ENCODE measurements at regions not wholly inside any gene's neighbourhood (a gene's known extent, or its start where the extent isn't known, plus 50 kb on each side); places are given as distances from the start of the nearest gene placed in this dataset.
"Not testable (repeated sequence)": the region's sequence is repeated elsewhere in the genome, so short reads cannot be mapped to it uniquely, and the experiment has no call there.

DNA sequence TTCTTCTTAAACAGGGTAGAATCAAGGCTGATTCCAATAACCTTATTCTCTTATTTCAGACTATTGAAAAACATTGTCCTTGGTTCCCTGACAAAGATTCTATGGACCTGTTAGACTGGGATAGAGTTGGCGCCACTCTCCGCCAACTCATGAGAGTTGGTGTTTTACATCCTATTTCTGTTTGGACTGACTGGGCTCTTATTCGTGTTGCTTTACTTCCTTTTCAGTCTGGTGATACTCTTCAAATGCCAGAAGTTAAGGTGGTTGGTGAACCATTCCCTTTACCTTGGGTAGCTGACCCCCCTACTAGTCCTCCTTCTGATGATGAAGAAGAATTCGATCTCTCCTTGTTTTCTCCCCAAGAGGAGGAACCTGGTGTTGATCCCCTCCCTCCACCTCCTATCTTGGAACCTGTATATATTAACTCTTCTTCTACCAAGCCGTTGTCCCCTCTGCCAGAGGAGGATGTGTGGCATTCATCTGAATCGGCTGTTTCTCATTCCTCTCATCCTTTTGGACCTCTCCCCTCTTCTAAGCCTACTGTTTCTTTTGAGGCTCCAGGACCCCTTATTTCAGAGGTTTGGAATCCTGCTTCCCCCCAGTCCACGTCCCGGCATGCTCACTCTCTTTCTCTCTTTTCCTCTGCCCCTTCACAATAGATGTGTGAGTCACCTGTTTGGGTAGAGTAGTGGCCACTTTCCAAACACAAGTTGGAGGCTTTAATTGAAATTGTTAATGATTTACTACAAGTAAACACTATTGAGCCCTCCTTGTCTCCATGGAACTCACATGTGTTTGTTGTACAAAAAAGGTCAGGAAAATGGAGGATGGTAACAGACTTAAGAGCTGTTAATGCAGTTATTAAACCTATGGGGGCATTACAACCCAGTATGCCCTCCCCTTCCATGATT is 585.7 kb downstream of the NSUN3 start:
- H3K36me3 ChIP-seq (ENCODE audit: control insufficient read depth in 1 of 2, insufficient read depth in 2 of 2, low read length in 2 of 2); H3K4me1 ChIP-seq (ENCODE audit: control insufficient read depth in 1 of 2, insufficient read depth in 2 of 2, low read length in 2 of 2); H3K27ac ChIP-seq (ENCODE audit: low read length); H3K9me3 ChIP-seq (ENCODE audit: control insufficient read depth in 1 of 2, low read length in 2 of 2); H3K4me3 ChIP-seq (ENCODE audit: low read depth in 1 of 2, low read length in 2 of 2); H3K27me3 ChIP-seq (ENCODE audit: low read depth, low read length): not testable (repeated sequence)

- no peaks in the 10 kb centered on the region for H3K27me3 ChIP-seq (ENCODE audit: low read depth, low read length)
- H3K9me3 ChIP-seq (ENCODE audit: control insufficient read depth in 1 of 2, low read length in 2 of 2) = peaks cover 0 to 2% of the 10 kb centered on the region in 2 donors
- no peak overlapping the region for H3K4me3 ChIP-seq (ENCODE audit: low read depth in 1 of 2, low read length in 2 of 2)
- H3K27ac ChIP-seq (ENCODE audit: low read length) = no peak overlapping the region
- H3K4me1 ChIP-seq (ENCODE audit: control insufficient read depth in 1 of 2, insufficient read depth in 2 of 2, low read length in 2 of 2) = no peaks in the 10 kb centered on the region
- H3K36me3 ChIP-seq (ENCODE audit: control insufficient read depth in 1 of 2, insufficient read depth in 2 of 2, low read length in 2 of 2) = no peaks in the 10 kb centered on the region
Observed at GRCh38 chr3:94654096-94654495, 591.2 kb downstream of the NSUN3 start.

DNA sequence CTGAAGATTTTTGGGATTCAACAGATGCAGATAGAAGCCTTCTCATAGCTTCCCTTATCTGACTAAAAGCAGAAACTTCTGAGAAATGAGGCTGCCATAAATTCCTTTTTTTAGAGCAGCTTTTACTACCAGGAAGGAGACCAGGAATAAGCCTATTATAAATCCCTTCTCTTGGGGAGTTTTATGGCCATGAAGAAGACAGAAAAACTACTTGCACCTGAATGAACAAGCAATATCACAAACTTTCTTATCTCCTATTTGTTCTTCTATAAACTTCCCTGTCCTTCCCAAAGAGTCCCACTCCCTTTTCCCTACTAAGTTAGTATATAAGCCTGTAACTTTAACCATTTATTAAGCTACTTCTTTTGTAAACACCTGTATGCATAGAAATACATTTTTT is 603.1 kb downstream of the NSUN3 start:
- Histone ChIP-seq H3K36me3 (ENCODE audit: control insufficient read depth in 1 of 2, insufficient read depth in 2 of 2, low read length in 2 of 2) (no peaks in the 10 kb centered on the region), H3K4me1 (ENCODE audit: control insufficient read depth in 1 of 2, insufficient read depth in 2 of 2, low read length in 2 of 2) (no peaks in the 10 kb centered on the region), H3K27me3 (ENCODE audit: low read depth, low read length) (no peaks in the 10 kb centered on the region), H3K9me3 (ENCODE audit: control insufficient read depth in 1 of 2, low read length in 2 of 2) (no peaks in the 10 kb centered on the region), H3K27ac (ENCODE audit: low read length) (no peak overlapping the region), H3K4me3 (ENCODE audit: low read depth in 1 of 2, low read length in 2 of 2) (no peak overlapping the region)

- H3K4me1 ChIP-seq (ENCODE audit: control insufficient read depth in 1 of 2, insufficient read depth in 2 of 2, low read length in 2 of 2) = no peaks in the 10 kb centered on the region
- no peaks in the 10 kb centered on the region for H3K36me3 ChIP-seq (ENCODE audit: control insufficient read depth in 1 of 2, insufficient read depth in 2 of 2, low read length in 2 of 2)
- H3K9me3 ChIP-seq (ENCODE audit: control insufficient read depth in 1 of 2, low read length in 2 of 2) = no peaks in the 10 kb centered on the region
- no peak overlapping the region for H3K27ac ChIP-seq (ENCODE audit: low read length)
- H3K27me3 ChIP-seq (ENCODE audit: low read depth, low read length) = no peaks in the 10 kb centered on the region
- no peak overlapping the region for H3K4me3 ChIP-seq (ENCODE audit: low read depth in 1 of 2, low read length in 2 of 2)
Observed at GRCh38 chr3:94671078-94671477, 608.2 kb downstream of the NSUN3 start.

DNA sequence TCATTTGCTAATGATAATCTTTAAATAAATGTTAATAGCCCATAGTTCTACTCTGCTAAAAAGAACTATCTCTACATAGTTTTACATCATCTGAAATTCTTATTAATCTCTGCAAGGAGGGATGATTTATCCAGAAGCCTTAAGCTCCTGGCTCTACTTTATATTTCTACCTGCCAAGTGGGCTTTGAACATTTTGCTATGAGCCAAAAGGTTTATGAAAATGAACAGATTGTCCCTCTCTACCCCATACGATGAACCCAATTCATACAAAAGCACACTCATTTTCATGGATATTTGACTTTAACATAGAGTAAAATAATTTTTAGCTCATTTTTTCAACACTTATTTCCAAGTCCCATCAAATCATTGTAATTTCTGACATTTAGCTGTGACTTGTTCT is 611.0 kb downstream of the NSUN3 start:
- H3K27me3 ChIP-seq (ENCODE audit: low read depth, low read length) = no peaks in the 10 kb centered on the region
- no peak overlapping the region for H3K27ac ChIP-seq (ENCODE audit: low read length)
- H3K4me3 ChIP-seq (ENCODE audit: low read depth in 1 of 2, low read length in 2 of 2) = no peak overlapping the region
- H3K36me3 ChIP-seq (ENCODE audit: control insufficient read depth in 1 of 2, insufficient read depth in 2 of 2, low read length in 2 of 2) = no peaks in the 10 kb centered on the region
- peaks cover 0 to 10% of the 10 kb centered on the region in 2 donors for H3K9me3 ChIP-seq (ENCODE audit: control insufficient read depth in 1 of 2, low read length in 2 of 2)
- H3K4me1 ChIP-seq (ENCODE audit: control insufficient read depth in 1 of 2, insufficient read depth in 2 of 2, low read length in 2 of 2) = no peaks in the 10 kb centered on the region

- Histone ChIP-seq H3K27me3 (ENCODE audit: low read depth, low read length) (no peaks in the 10 kb centered on the region), H3K4me1 (ENCODE audit: control insufficient read depth in 1 of 2, insufficient read depth in 2 of 2, low read length in 2 of 2) (no peaks in the 10 kb centered on the region), H3K9me3 (ENCODE audit: control insufficient read depth in 1 of 2, low read length in 2 of 2) (peaks cover 0 to 11% of the 10 kb centered on the region in 2 donors), H3K36me3 (ENCODE audit: control insufficient read depth in 1 of 2, insufficient read depth in 2 of 2, low read length in 2 of 2) (no peaks in the 10 kb centered on the region), H3K4me3 (ENCODE audit: low read depth in 1 of 2, low read length in 2 of 2) (no peak overlapping the region), H3K27ac (ENCODE audit: low read length) (no peak overlapping the region)
Observed at GRCh38 chr3:94686208-94686607, 623.3 kb downstream of the NSUN3 start.

GRCh38 chr3:94693997-94694640 is 631.3 kb downstream of the NSUN3 start:
- no peaks in the 10 kb centered on the region for H3K27me3 ChIP-seq (ENCODE audit: low read depth, low read length)
- H3K27ac ChIP-seq (ENCODE audit: low read length) = no peak overlapping the region
- H3K4me3 ChIP-seq (ENCODE audit: low read depth in 1 of 2, low read length in 2 of 2) = no peak overlapping the region
- no peaks in the 10 kb centered on the region for H3K9me3 ChIP-seq (ENCODE audit: control insufficient read depth in 1 of 2, low read length in 2 of 2)
- no peaks in the 10 kb centered on the region for H3K4me1 ChIP-seq (ENCODE audit: control insufficient read depth in 1 of 2, insufficient read depth in 2 of 2, low read length in 2 of 2)
- H3K36me3 ChIP-seq (ENCODE audit: control insufficient read depth in 1 of 2, insufficient read depth in 2 of 2, low read length in 2 of 2) = no peaks in the 10 kb centered on the region

DNA sequence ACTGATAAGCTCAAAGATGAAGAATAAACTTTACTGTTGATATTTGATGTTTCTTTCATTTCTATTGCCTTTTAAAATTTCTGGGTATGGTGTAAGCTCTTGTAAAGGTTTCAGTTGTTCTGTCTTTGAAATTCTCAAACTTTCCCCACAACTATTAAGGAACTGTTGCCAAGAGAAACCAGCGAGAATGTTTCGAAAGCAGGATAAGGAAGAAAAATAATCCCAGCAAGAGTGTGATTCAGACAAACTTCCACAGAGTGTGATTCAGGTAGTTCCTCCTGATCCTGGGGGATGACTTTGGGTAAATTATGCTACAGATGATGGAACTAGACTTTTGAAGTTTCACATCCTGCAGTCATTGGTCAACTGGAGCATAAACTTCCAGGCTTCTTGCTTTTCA is 632.0 kb downstream of the NSUN3 start:
- no peaks in the 10 kb centered on the region for H3K9me3 ChIP-seq (ENCODE audit: control insufficient read depth in 1 of 2, low read length in 2 of 2)
- no peaks in the 10 kb centered on the region for H3K4me1 ChIP-seq (ENCODE audit: control insufficient read depth in 1 of 2, insufficient read depth in 2 of 2, low read length in 2 of 2)
- no peak overlapping the region for H3K4me3 ChIP-seq (ENCODE audit: low read depth in 1 of 2, low read length in 2 of 2)
- no peak overlapping the region for H3K27ac ChIP-seq (ENCODE audit: low read length)
- no peaks in the 10 kb centered on the region for H3K27me3 ChIP-seq (ENCODE audit: low read depth, low read length)
- H3K36me3 ChIP-seq (ENCODE audit: control insufficient read depth in 1 of 2, insufficient read depth in 2 of 2, low read length in 2 of 2) = no peaks in the 10 kb centered on the region

GRCh38 chr3:94704467-94704866 is 641.6 kb downstream of the NSUN3 start:
- no peaks in the 10 kb centered on the region for H3K27me3 ChIP-seq (ENCODE audit: low read depth, low read length)
- no peaks in the 10 kb centered on the region for H3K36me3 ChIP-seq (ENCODE audit: control insufficient read depth in 1 of 2, insufficient read depth in 2 of 2, low read length in 2 of 2)
- no peak overlapping the region for H3K27ac ChIP-seq (ENCODE audit: low read length)
- H3K4me1 ChIP-seq (ENCODE audit: control insufficient read depth in 1 of 2, insufficient read depth in 2 of 2, low read length in 2 of 2) = no peaks in the 10 kb centered on the region
- no peak overlapping the region for H3K4me3 ChIP-seq (ENCODE audit: low read depth in 1 of 2, low read length in 2 of 2)
- no peaks in the 10 kb centered on the region for H3K9me3 ChIP-seq (ENCODE audit: control insufficient read depth in 1 of 2, low read length in 2 of 2)

GRCh38 chr3:94709249-94709902 is 646.5 kb downstream of the NSUN3 start:
- H3K36me3 ChIP-seq (ENCODE audit: control insufficient read depth in 1 of 2, insufficient read depth in 2 of 2, low read length in 2 of 2) = no peaks in the 10 kb centered on the region
- H3K4me1 ChIP-seq (ENCODE audit: control insufficient read depth in 1 of 2, insufficient read depth in 2 of 2, low read length in 2 of 2) = no peaks in the 10 kb centered on the region
- no peaks in the 10 kb centered on the region for H3K9me3 ChIP-seq (ENCODE audit: control insufficient read depth in 1 of 2, low read length in 2 of 2)
- no peak overlapping the region for H3K4me3 ChIP-seq (ENCODE audit: low read depth in 1 of 2, low read length in 2 of 2)
- no peak overlapping the region for H3K27ac ChIP-seq (ENCODE audit: low read length)
- H3K27me3 ChIP-seq (ENCODE audit: low read depth, low read length) = no peaks in the 10 kb centered on the region

DNA sequence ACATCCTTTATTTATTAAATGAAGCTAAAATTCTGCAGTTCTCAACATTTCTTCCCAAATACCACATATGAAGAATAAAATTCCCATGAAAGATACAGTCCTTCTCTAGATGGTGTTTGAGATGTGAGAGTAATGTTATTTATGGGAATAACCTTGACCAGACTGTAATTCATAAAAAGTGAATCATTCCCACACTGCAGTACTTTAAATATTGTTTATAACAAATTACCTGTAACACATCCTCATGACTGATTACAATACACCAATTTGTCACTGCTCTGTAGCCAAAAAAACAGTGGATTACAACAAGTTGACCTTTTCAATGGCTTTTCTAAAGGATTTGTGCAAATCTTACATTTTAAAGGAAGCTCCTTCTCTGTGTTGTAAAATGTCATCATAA is 651.3 kb downstream of the NSUN3 start:
- no peaks in the 10 kb centered on the region for H3K4me1 ChIP-seq (ENCODE audit: control insufficient read depth in 1 of 2, insufficient read depth in 2 of 2, low read length in 2 of 2)
- no peaks in the 10 kb centered on the region for H3K9me3 ChIP-seq (ENCODE audit: control insufficient read depth in 1 of 2, low read length in 2 of 2)
- no peaks in the 10 kb centered on the region for H3K36me3 ChIP-seq (ENCODE audit: control insufficient read depth in 1 of 2, insufficient read depth in 2 of 2, low read length in 2 of 2)
- H3K27me3 ChIP-seq (ENCODE audit: low read depth, low read length) = no peaks in the 10 kb centered on the region
- no peak overlapping the region for H3K27ac ChIP-seq (ENCODE audit: low read length)
- no peak overlapping the region for H3K4me3 ChIP-seq (ENCODE audit: low read depth in 1 of 2, low read length in 2 of 2)
